Activated CD4-positive, alpha-beta T cell treated with anti-CD3 and anti-CD28 coated beads for 36 hours (primary cell): ENCODE measurements at regions not wholly inside any gene's neighbourhood (a gene's known extent, or its start where the extent isn't known, plus 50 kb on each side); places are given as distances from the start of the nearest gene placed in this dataset.

ENCODE experiments used
- ATAC-seq: fragments of 200-7000 bp; cut with Tn5 transposase; one replicate; pipeline ENCODE4 v1.10.0; 2021; ENCODE audit warnings: mild to moderate bottlenecking, moderate library complexity
- CTCF ChIA-PET: fragments of 350-600 bp; sonication (Branson Sonifier 250); formaldehyde crosslinking; loops from one replicate; lab custom pipeline; 2021; ENCODE audit warnings: antibody characterized with exemption; lab: Charles Lee
- POLR2A ChIA-PET: fragments of 350-600 bp; sonication (Branson Sonifier 250); formaldehyde crosslinking; loops from one replicate; lab custom pipeline; 2021; ENCODE audit warnings: antibody characterized with exemption, inconsistent platforms; lab: Charles Lee
- DNase-seq: peaks from one replicate; pipeline ENCODE4 v3.0.0-alpha.2; 2020
- H3K27ac Mint-ChIP-seq: one replicate; pipeline ENCODE4 v1.8.0; 2021; ENCODE audit warnings: mixed read lengths
- H3K27me3 Mint-ChIP-seq: one replicate; pipeline ENCODE4 v1.8.0; 2021; ENCODE audit warnings: mixed read lengths
- H3K36me3 Mint-ChIP-seq: one replicate; pipeline ENCODE4 v1.8.0; 2021; ENCODE audit warnings: low read depth, mixed read lengths
- H3K4me1 Mint-ChIP-seq: one replicate; pipeline ENCODE4 v1.8.0; 2021; ENCODE audit warnings: mixed read lengths
- H3K4me3 Mint-ChIP-seq: one replicate; pipeline ENCODE4 v1.8.0; 2021; ENCODE audit warnings: mild to moderate bottlenecking, moderate library complexity, mixed read lengths
- H3K9me3 Mint-ChIP-seq: one replicate; pipeline ENCODE4 v1.8.0; 2021; ENCODE audit warnings: low read depth, mixed read lengths
- intact Hi-C, 2 experiments: fragments of 100-400 bp; cut with DNase I in 1 of 2; cut with micrococcal nuclease in 1 of 2; formaldehyde crosslinking; loops; one replicate each; pipeline versions ENCODE4 v1.14.2 to v1.15.1; 2022 to 2024; cut with DNase I, micrococcal nuclease

DNA sequence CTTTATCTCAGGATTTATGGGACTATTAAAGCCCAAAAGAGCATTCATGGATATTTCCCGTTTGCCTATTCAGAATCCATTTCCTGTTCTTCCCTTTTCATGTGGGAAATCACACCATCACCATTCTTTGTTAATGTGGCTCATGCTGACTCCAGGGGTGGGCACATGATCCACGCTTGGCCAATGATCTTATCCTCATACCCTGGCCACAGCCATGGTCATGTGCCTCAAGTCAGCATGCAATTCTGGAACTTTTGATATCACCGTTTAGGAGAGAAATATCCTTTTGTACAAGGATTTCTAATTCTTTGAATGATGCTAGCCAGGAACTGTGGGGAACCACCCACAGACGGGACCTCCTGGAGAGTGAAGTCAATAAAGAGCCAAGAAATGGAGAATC is 272.2 kb downstream of the PRELID2 start:
- Mint-ChIP-seq H3K27me3 (no peaks in the 10 kb centered on the region), H3K36me3 (no peaks in the 10 kb centered on the region), H3K9me3 (peaks cover 8% of the 10 kb centered on the region), H3K27ac (no peak overlapping the region), H3K4me1 (no peaks in the 10 kb centered on the region), H3K4me3 (no peak overlapping the region)
- DNase-seq (no peak), ATAC-seq (no peak)
- ChIA-PET POLR2A (no interaction called here), CTCF (no interaction called here)
- intact Hi-C loops, result no loop called here

DNA sequence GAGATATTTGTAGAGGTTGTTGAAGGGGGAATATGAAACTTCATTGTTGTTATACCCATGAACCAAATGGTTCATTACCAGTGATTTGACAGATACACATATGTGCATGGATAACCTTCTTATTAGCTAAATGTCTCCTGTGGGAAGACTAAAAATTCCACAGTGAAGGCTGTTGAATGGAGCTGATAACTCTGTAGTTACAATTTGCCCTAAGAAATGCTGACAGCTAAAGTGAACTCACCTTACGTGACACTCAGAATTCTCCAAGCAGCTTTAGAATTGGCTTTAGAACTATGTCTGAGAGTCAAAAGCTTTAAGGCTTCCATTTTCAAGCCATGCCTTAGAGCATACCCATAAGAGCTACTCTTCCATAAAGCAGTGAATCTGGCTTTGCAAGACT is 276.9 kb downstream of the PRELID2 start:
- DNase-seq, result no peak
- Mint-ChIP-seq H3K4me3 (no peak overlapping the region), H3K36me3 (no peaks in the 10 kb centered on the region), H3K27ac (no peak overlapping the region), H3K4me1 (no peaks in the 10 kb centered on the region), H3K9me3 (peaks cover 4% of the 10 kb centered on the region), H3K27me3 (no peaks in the 10 kb centered on the region)
- ChIA-PET CTCF (no interaction called here), POLR2A (no interaction called here)
- no peak for ATAC-seq
- intact Hi-C loops, result no loop called here

DNA sequence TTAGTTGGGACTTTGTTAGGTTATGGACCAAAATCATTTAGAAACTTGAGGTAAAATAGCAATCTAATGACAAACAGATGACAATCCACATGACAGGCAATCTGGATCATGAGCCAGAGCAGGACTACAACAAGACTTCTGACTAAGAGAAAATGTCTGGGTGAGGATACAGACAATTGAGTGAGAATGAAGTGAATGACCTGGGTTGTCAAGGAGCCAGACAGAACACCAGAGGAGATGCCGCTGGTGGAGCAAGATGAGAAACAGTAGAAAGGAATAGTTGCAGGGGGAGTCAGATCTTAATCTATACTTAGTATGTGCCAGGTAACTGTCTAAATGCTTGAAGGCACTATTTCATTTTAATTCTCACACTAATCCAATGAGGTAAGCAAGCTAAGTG is 277.8 kb downstream of the PRELID2 start:
- no peak overlapping the region for H3K4me3 Mint-ChIP-seq
- H3K27ac Mint-ChIP-seq, result no peak overlapping the region
- CTCF ChIA-PET, result no interaction called here
- DNase-seq, result no peak
- POLR2A ChIA-PET, result no interaction called here
- no peaks in the 10 kb centered on the region for H3K36me3 Mint-ChIP-seq
- intact Hi-C loops, result no loop called here
- ATAC-seq, result no peak
- no peaks in the 10 kb centered on the region for H3K4me1 Mint-ChIP-seq
- peaks cover 1% of the 10 kb centered on the region for H3K9me3 Mint-ChIP-seq
- H3K27me3 Mint-ChIP-seq, result no peaks in the 10 kb centered on the region

DNA sequence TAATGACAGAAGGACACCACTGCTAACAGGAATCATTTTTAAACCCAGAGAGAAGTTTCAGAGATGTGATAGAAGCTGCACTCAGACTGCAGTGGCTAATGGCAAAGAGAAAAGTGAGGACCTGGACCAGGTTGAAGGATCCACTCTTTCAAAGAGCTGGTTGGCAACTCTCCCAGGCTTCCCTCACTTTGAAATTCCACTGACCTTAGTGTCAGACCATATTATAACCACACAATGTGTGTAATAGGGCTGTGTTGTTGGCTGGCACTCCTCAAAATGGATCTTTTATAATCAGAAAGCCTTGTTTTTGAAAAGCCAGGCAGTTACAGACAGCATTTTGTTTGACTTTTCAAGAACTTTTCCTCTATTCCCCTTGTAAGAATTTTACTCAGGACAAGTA is 280.7 kb downstream of the PRELID2 start:
- no peak overlapping the region for H3K27ac Mint-ChIP-seq
- ATAC-seq (no peak), DNase-seq (no peak)
- H3K27me3 Mint-ChIP-seq, result no peaks in the 10 kb centered on the region
- POLR2A ChIA-PET, result no interaction called here
- intact Hi-C loops, result no loop called here
- H3K4me3 Mint-ChIP-seq, result no peak overlapping the region
- CTCF ChIA-PET, result no interaction called here
- H3K4me1 Mint-ChIP-seq, result no peaks in the 10 kb centered on the region
- no peaks in the 10 kb centered on the region for H3K36me3 Mint-ChIP-seq
- no peaks in the 10 kb centered on the region for H3K9me3 Mint-ChIP-seq

DNA sequence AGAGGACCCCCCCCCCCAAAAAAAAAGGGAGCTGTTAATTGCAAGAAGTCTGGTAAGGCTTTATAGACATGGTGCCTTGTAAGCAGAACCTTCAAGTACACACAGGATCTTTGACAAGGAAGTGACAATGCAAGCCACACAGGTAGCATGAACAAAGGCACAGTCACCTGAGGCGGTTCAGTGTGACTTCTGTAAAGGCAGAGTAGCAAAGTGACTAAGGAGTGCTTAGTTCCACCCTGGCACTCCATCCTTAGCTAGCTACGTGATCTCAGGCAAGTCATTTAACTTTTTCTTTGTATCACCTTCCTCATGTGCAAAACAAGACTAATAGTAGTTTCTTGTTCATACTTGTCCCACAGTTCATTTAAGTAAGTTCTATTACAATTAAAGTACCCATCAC is 282.0 kb downstream of the PRELID2 start:
- no peak overlapping the region for H3K4me3 Mint-ChIP-seq
- ChIA-PET CTCF (interaction anchor here (0.6 kb wide), 1 partner anchor 95 kb away, joined by 3 read pairs; no protein-coding TSS in a partner anchor), POLR2A (no interaction called here)
- DNase-seq (no peak), ATAC-seq (no peak)
- no peaks in the 10 kb centered on the region for H3K9me3 Mint-ChIP-seq
- H3K27ac Mint-ChIP-seq, result no peak overlapping the region
- no peaks in the 10 kb centered on the region for H3K36me3 Mint-ChIP-seq
- no peaks in the 10 kb centered on the region for H3K4me1 Mint-ChIP-seq
- intact Hi-C loops, result no loop called here
- H3K27me3 Mint-ChIP-seq, result no peaks in the 10 kb centered on the region

DNA sequence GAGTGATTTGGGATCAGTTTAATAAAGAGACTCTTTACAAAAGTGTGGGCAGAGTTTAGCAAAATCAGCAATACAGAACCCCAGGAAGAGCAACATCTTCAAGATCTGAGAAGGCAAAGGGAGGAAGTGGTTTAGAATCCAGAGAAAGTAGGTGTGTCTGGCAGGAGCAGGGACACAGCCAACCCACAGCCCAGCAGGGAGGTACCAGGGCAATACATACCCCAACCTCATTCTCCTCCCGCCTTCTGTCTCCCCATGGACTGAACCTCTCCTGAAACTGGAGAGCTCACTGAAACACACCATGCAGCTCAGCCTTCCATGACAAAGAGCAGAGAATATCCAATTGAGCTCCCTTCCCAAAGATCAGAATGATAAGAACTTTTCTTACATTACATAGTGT is 283.4 kb downstream of the PRELID2 start:
- H3K4me3 Mint-ChIP-seq, result no peak overlapping the region
- no peaks in the 10 kb centered on the region for H3K36me3 Mint-ChIP-seq
- no peak for ATAC-seq
- H3K27ac Mint-ChIP-seq, result no peak overlapping the region
- DNase-seq, result no peak
- POLR2A ChIA-PET, result no interaction called here
- no peaks in the 10 kb centered on the region for H3K27me3 Mint-ChIP-seq
- intact Hi-C loops, result no loop called here
- CTCF ChIA-PET, result no interaction called here
- no peaks in the 10 kb centered on the region for H3K4me1 Mint-ChIP-seq
- H3K9me3 Mint-ChIP-seq, result peaks cover 1% of the 10 kb centered on the region

DNA sequence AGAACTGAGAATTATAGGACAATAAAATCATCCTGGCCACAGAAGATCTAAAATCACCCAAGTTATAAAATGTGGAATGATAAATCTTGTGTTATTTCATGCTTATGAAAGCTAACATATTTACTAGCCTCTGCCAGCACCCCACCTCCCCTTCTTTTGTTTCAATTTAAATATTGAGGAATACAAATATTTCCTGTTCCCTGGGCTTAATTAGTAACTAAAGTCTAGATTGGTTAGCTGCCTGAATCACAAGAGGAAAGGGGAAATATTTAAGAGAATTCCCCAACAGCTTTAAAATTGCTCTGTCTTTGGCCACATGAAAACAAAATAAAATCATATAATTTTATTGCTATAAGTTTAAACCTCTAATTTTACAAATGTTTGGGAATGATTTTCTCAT is 287.0 kb downstream of the PRELID2 start:
- Mint-ChIP-seq H3K27ac (no peak overlapping the region), H3K27me3 (no peaks in the 10 kb centered on the region), H3K4me1 (no peaks in the 10 kb centered on the region), H3K9me3 (peaks cover 3% of the 10 kb centered on the region), H3K36me3 (no peaks in the 10 kb centered on the region), H3K4me3 (no peak overlapping the region)
- DNase-seq (no peak), ATAC-seq (no peak)
- ChIA-PET POLR2A (no interaction called here), CTCF (interaction anchor here (1.4 kb wide), 1 partner anchor 17 kb away, joined by 3 read pairs; no protein-coding TSS in a partner anchor)
- intact Hi-C loops, result no loop called here

DNA sequence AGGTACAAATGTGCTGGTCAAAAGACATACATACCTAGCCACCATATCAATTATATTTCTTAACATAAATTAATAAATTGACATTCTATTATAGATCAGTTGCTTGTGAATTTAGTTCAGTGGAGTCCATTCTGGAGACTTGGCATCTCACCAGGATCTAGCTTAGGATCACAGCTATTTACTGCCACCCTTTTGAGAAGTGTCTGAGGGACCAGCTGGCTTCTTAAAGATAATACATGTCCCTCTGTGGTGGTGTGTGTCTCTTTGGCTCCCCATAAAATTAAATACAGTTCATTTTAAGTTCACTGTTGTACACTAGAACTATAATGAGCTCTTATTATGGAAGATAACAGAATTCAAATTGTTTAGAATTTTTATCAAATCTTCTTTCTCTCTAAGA is 290.7 kb downstream of the PRELID2 start:
- Mint-ChIP-seq H3K27ac (no peak overlapping the region), H3K27me3 (no peaks in the 10 kb centered on the region), H3K4me1 (no peaks in the 10 kb centered on the region), H3K4me3 (no peak overlapping the region), H3K9me3 (peaks cover 3% of the 10 kb centered on the region), H3K36me3 (no peaks in the 10 kb centered on the region)
- CTCF ChIA-PET, result interaction anchor here (0.6 kb wide), 1 partner anchor 46 kb away, joined by 3 read pairs; no protein-coding TSS in a partner anchor
- no peak for DNase-seq
- intact Hi-C loops, result no loop called here
- no peak for ATAC-seq
- POLR2A ChIA-PET, result no interaction called here

DNA sequence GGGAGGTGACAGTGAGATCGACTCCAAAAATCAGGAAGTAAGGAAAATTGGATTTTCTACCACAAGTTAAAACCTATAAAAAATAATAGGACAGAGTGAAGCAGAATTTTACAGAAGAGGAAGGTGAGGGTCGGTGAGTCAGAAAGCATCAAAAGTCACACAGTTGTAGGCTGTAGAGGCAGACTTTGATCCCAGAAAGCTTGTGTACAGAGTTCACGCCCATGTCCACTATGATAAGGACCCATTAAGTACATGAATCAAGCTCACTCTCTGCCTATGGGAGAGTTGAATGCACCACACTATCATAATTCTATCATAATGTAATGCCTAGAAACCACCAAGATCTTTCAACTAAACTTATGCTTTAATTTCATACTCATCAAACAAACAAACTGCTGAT is 291.2 kb downstream of the PRELID2 start:
- Mint-ChIP-seq H3K4me1 (no peaks in the 10 kb centered on the region), H3K27me3 (no peaks in the 10 kb centered on the region), H3K9me3 (peaks cover 3% of the 10 kb centered on the region), H3K27ac (no peak overlapping the region), H3K36me3 (no peaks in the 10 kb centered on the region), H3K4me3 (no peak overlapping the region)
- ChIA-PET POLR2A (no interaction called here), CTCF (interaction anchor here (0.6 kb wide), 2 partner anchors 22 to 230 kb away, joined by 3 read pairs; no protein-coding TSS in a partner anchor)
- intact Hi-C loops, result no loop called here
- ATAC-seq, result no peak
- DNase-seq, result no peak

DNA sequence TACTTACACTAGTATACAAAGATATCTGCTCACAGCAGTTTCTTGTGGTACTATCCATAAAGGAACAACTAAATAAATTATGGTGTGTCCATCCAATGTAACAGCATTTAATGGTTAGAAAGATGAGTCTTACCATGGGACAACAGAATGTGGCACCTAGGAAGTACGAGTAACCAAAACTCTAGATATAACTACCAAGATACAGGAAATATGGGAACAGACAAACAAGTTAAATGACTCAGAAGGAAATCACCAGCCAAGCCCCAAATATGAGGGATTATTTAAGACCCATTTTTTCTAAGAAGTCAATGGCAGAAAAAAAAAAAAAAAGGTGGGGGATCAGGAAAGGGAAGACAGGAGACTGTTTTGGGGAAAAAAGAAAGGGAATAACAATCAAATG is 294.8 kb downstream of the PRELID2 start:
- peaks cover 2% of the 10 kb centered on the region for H3K9me3 Mint-ChIP-seq
- H3K27me3 Mint-ChIP-seq, result no peaks in the 10 kb centered on the region
- ChIA-PET POLR2A (no interaction called here), CTCF (no interaction called here)
- intact Hi-C loops, result no loop called here
- H3K4me3 Mint-ChIP-seq, result no peak overlapping the region
- no peak for DNase-seq
- H3K27ac Mint-ChIP-seq, result no peak overlapping the region
- H3K36me3 Mint-ChIP-seq, result no peaks in the 10 kb centered on the region
- no peak for ATAC-seq
- H3K4me1 Mint-ChIP-seq, result no peaks in the 10 kb centered on the region

DNA sequence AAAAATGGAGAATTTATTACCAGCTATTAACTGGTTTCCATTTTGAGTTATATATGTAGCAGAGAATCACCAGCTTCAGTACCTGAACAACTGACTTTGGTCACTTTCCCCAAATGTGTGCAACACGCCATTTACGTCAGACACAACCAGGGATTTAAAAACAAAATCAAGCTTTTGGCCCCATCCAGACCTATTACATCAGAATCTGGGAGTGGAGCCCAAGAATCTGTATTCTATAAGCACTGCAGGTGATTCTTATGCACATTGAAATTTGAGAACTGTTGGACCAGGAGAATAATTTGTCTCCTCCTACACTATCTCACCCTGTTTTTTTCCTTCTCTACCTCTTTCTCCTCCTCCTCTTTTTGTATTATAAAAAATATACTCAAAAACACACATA is 295.9 kb downstream of the PRELID2 start:
- intact Hi-C loops, result no loop called here
- Mint-ChIP-seq H3K4me1 (no peaks in the 10 kb centered on the region), H3K4me3 (no peak overlapping the region), H3K36me3 (no peaks in the 10 kb centered on the region), H3K27me3 (no peaks in the 10 kb centered on the region), H3K9me3 (peaks cover 2% of the 10 kb centered on the region), H3K27ac (no peak overlapping the region)
- CTCF ChIA-PET, result no interaction called here
- ATAC-seq, result no peak
- POLR2A ChIA-PET, result no interaction called here
- DNase-seq, result no peak

DNA sequence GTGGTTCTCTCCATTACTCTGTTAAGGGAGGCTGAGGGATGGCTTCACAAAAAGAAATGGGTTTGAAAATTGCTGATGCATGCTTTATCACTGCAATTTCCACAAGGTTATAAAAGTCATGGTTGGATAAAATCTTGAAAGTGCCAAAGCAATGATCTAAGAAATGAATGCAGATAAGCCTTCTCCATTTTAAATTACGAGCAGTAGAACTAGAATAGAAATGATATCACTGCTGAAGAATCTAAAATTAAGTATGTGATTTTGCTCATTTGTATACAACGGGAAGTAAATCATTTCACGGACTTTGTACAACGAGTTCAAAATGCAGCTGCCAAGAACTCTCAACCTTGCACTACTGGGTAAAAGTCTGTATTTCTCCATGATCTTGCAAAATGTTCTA is 299.0 kb downstream of the PRELID2 start:
- ChIA-PET POLR2A (no interaction called here), CTCF (no interaction called here)
- intact Hi-C loops, result no loop called here
- H3K9me3 Mint-ChIP-seq, result peaks cover 2% of the 10 kb centered on the region
- H3K36me3 Mint-ChIP-seq, result no peaks in the 10 kb centered on the region
- no peak overlapping the region for H3K4me3 Mint-ChIP-seq
- H3K4me1 Mint-ChIP-seq, result no peaks in the 10 kb centered on the region
- DNase-seq, result no peak
- H3K27me3 Mint-ChIP-seq, result no peaks in the 10 kb centered on the region
- no peak overlapping the region for H3K27ac Mint-ChIP-seq
- no peak for ATAC-seq
